HG03066 (cell line): ENCODE measurements at regions not wholly inside any gene's neighbourhood (a gene's known extent, or its start where the extent isn't known, plus 50 kb on each side); places are given as distances from the start of the nearest gene placed in this dataset.
"Not testable (repeated sequence)": the region's sequence is repeated elsewhere in the genome, so short reads cannot be mapped to it uniquely, and the experiment has no call there.

ENCODE experiments used
- ATAC-seq: cut with Tn5 transposase; IDR thresholded peaks from one replicate; pipeline ENCODE4 v1.9.1; 2021; ENCODE audit warnings: low read depth; ENCODE audit not compliant: unreplicated experiment

- no peak for ATAC-seq
These were observed 129.5 kb upstream of the KLF3 start for GRCh38 chr4:38534344-38535045.

GRCh38 chr4:38535071-38535470 lies 128.9 kb upstream of the KLF3 start:
- ATAC-seq, result not testable (repeated sequence)

- no peak for ATAC-seq
These were observed 128.3 kb upstream of the KLF3 start for GRCh38 chr4:38535717-38536116.

- ATAC-seq, result no peak
These were observed 127.3 kb upstream of the KLF3 start for GRCh38 chr4:38536716-38537115.

GRCh38 chr4:38537666-38538065 lies 126.3 kb upstream of the KLF3 start:
- no peak for ATAC-seq

GRCh38 chr4:38538517-38538916 lies 125.5 kb upstream of the KLF3 start:
- ATAC-seq, result no peak

GRCh38 chr4:38539501-38539900 lies 124.5 kb upstream of the KLF3 start:
- ATAC-seq, result no peak

GRCh38 chr4:38547052-38547451 lies 116.9 kb upstream of the KLF3 start:
- ATAC-seq, result no peak

- no peak for ATAC-seq
These were observed 115.7 kb upstream of the KLF3 start for GRCh38 chr4:38548256-38548655.

GRCh38 chr4:38559374-38559773 lies 104.6 kb upstream of the KLF3 start:
- ATAC-seq, result no peak

GRCh38 chr4:38560340-38560739 lies 103.7 kb upstream of the KLF3 start:
- ATAC-seq, result no peak

- ATAC-seq, result peak; percentile 87
These were observed 103.0 kb upstream of the KLF3 start for GRCh38 chr4:38560768-38561558.

- ATAC-seq, result no peak
These were observed 101.2 kb upstream of the KLF3 start for GRCh38 chr4:38562751-38563198.

- no peak for ATAC-seq
These were observed 100.1 kb upstream of the KLF3 start for GRCh38 chr4:38563707-38564495.

GRCh38 chr4:38565271-38566199 lies 98.5 kb upstream of the KLF3 start:
- ATAC-seq, result no peak

- ATAC-seq, result no peak
These were observed 97.1 kb upstream of the KLF3 start for GRCh38 chr4:38566806-38567398.

GRCh38 chr4:38567457-38567856 lies 96.5 kb upstream of the KLF3 start:
- ATAC-seq, result no peak

GRCh38 chr4:38568768-38569167 lies 95.2 kb upstream of the KLF3 start:
- no peak for ATAC-seq

- ATAC-seq, result no peak
These were observed 93.2 kb upstream of the KLF3 start for GRCh38 chr4:38570647-38571276.
